ENCODE measurements at regions not wholly inside any gene's neighbourhood (a gene's known extent, or its start where the extent isn't known, plus 50 kb on each side); places are given as distances from the start of the nearest gene placed in this dataset.

GRCh38 chr1:68376441-68376840 is 73.3 kb downstream of the RPE65 start:
- TF ChIP-seq EP300 (IDR thresholded peaks at IDR 0.05; ENCODE audit: borderline replicate concordance) (no peak), MAX (IDR thresholded peaks at IDR 0.05) (no peak), CEBPB (IDR thresholded peaks at IDR 0.05) (no peak), REST (IDR thresholded peaks at IDR 0.05; ENCODE audit: low read depth) (no peak), USF1 (IDR thresholded peaks at IDR 0.05) (no peak), NFIC (IDR thresholded peaks at IDR 0.05) (no peak), YY1 (IDR thresholded peaks at IDR 0.05; ENCODE audit: low read depth) (no peak), EGR1 (IDR thresholded peaks at IDR 0.05) (no peak)

All from Ishikawa (cell line).